ENCODE measurements at regions not wholly inside any gene's neighbourhood (a gene's known extent, or its start where the extent isn't known, plus 50 kb on each side); places are given as distances from the start of the nearest gene placed in this dataset.

DNA sequence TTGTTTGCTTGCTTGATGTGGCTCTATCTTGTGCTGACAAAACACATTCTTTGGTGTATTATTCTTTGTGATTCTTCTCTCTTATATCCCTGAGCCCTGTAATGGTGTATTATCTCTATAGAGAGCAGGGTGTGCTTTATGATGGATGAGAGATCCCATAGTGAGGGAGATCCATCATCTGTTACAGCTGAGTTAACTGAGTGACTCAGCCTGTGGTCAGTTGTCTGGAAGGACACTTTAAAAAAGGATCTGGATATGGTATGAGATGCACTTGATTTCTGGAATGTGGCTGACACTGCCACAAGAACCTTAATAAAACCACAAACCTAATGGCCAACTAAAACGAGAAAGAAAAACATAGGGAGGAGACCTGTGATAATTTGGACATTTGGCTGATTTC lies 461.4 kb upstream of the SYT1 start:
- DNase-seq: no peak
- no peaks in the 10 kb centered on the region for H3K4me1 Mint-ChIP-seq
- H3K27ac Mint-ChIP-seq: no peak overlapping the region
- intact Hi-C loops (cut with micrococcal nuclease): no loop called here
- no peaks in the 10 kb centered on the region for H3K9me3 Mint-ChIP-seq
- no peaks in the 10 kb centered on the region for H3K27me3 Mint-ChIP-seq
- H3K36me3 Mint-ChIP-seq (ENCODE audit: low read depth): no peaks in the 10 kb centered on the region
- no peak overlapping the region for H3K4me3 Mint-ChIP-seq

DNA sequence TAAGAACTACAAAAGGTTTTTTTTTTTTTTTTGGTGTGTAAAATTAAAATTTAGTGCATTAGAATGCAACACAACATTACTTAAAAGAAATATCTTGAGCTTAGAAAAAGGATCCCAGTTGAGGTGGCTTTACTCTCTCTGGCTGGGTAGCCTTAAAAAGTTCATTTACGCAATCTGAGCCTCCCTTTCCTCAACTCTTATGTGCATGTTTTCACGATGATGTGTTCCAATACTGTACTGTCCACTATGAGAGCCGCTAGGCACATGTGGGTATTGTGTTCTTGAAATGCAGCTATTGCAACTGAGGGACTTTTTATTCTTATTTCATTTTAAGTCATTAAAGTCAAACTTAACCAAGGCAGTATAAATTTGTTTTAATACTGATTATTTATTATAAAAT lies 460.9 kb upstream of the SYT1 start:
- no peaks in the 10 kb centered on the region for H3K9me3 Mint-ChIP-seq
- intact Hi-C loops (cut with micrococcal nuclease): no loop called here
- H3K36me3 Mint-ChIP-seq (ENCODE audit: low read depth): no peaks in the 10 kb centered on the region
- H3K27ac Mint-ChIP-seq: no peak overlapping the region
- H3K4me3 Mint-ChIP-seq: no peak overlapping the region
- no peaks in the 10 kb centered on the region for H3K4me1 Mint-ChIP-seq
- H3K27me3 Mint-ChIP-seq: no peaks in the 10 kb centered on the region
- no peak for DNase-seq

DNA sequence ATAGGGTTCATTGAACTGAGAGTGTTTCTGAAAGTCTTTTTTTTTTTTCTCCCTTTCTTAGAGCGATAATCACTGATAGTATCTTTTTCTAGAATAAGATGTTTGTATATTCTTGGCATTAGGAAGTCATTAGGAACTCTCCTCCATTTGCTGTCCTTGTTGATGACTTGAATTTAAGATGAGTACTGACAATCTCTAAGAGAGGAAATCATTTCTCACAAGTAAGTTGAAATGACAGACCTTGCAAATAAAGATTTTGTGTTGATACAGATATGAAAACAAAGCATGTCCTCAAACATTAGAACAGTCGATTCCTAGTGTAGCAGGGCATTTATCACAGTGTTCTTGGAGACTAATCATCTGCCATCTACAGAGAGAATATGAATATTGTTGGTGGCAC lies 458.4 kb upstream of the SYT1 start:
- H3K27me3 Mint-ChIP-seq: no peaks in the 10 kb centered on the region
- DNase-seq: no peak
- intact Hi-C loops (cut with micrococcal nuclease): no loop called here
- H3K9me3 Mint-ChIP-seq: no peaks in the 10 kb centered on the region
- no peaks in the 10 kb centered on the region for H3K36me3 Mint-ChIP-seq (ENCODE audit: low read depth)
- H3K4me1 Mint-ChIP-seq: no peaks in the 10 kb centered on the region
- H3K27ac Mint-ChIP-seq: no peak overlapping the region
- H3K4me3 Mint-ChIP-seq: no peak overlapping the region

DNA sequence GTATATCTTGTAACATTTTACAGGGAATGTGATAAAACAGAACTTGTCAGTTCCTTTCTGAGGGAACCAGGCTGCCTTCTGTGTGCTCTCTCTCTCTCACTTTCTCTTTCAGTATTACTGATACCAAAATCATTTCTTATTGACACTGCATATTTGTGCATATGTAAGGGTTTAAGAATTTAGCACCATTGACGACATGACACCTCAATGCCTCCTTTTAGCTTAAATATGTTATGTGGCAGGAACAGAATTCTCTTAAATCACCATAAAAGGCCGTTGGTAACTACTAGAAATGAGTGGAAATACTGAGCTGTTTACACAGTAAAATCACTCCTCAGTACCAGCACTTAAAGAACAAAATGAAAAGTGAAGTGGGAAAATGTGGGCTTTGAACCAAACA lies 457.7 kb upstream of the SYT1 start:
- H3K9me3 Mint-ChIP-seq: no peaks in the 10 kb centered on the region
- no peaks in the 10 kb centered on the region for H3K27me3 Mint-ChIP-seq
- intact Hi-C loops (cut with micrococcal nuclease): no loop called here
- no peak overlapping the region for H3K4me3 Mint-ChIP-seq
- H3K4me1 Mint-ChIP-seq: no peaks in the 10 kb centered on the region
- no peak for DNase-seq
- H3K27ac Mint-ChIP-seq: no peak overlapping the region
- no peaks in the 10 kb centered on the region for H3K36me3 Mint-ChIP-seq (ENCODE audit: low read depth)

DNA sequence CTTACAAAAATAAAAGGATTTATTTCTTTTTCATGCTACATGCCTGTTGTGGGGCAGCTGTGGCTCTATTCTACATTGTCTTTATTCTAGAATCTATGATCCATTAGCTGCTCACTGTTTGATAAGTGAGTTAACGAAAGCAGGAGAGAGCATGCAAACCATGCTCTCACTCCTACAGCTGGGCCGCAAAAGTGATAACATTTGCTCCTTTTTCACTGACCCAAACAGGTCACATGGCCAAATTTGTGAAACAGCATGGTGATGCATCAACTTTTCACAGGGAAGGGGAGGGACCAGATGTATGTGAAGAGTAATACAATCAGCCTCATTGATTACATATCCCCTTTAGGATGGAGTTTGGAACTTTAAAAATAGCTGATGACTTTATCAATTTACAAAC lies 456.9 kb upstream of the SYT1 start:
- intact Hi-C loops (cut with micrococcal nuclease): no loop called here
- H3K4me1 Mint-ChIP-seq: no peaks in the 10 kb centered on the region
- no peaks in the 10 kb centered on the region for H3K27me3 Mint-ChIP-seq
- no peak for DNase-seq
- H3K4me3 Mint-ChIP-seq: no peak overlapping the region
- no peak overlapping the region for H3K27ac Mint-ChIP-seq
- no peaks in the 10 kb centered on the region for H3K36me3 Mint-ChIP-seq (ENCODE audit: low read depth)
- no peaks in the 10 kb centered on the region for H3K9me3 Mint-ChIP-seq

- Mint-ChIP-seq H3K4me3 (no peak overlapping the region), H3K9me3 (no peaks in the 10 kb centered on the region)
- intact Hi-C loops (cut with micrococcal nuclease): no loop called here
Observed at GRCh38 chr12:78414071-78414470, 450.5 kb upstream of the SYT1 start.

DNA sequence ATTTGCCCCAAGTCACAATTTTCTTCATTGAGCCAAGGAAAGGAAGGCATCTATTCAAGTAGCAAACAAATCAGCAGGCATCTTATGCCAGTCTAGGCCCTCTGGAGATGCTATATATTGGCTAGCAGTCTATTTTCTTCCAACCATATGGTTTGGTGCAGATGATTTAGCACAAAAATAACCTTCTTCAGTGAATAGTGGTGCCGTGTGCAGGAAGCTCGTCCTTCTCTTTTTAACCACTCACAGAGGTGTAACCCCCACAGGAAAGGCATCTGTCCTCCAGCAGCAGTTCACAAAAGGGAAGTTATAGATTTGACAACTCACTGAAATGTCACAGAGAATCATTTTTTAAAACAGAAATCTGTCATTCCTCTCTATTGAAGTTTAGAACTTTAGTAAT lies 445.7 kb upstream of the SYT1 start:
- no peak for DNase-seq
- H3K4me1 Mint-ChIP-seq: no peaks in the 10 kb centered on the region
- intact Hi-C loops (cut with micrococcal nuclease): no loop called here
- H3K4me3 Mint-ChIP-seq: no peak overlapping the region
- no peaks in the 10 kb centered on the region for H3K27me3 Mint-ChIP-seq
- no peaks in the 10 kb centered on the region for H3K9me3 Mint-ChIP-seq
- H3K36me3 Mint-ChIP-seq (ENCODE audit: low read depth): no peaks in the 10 kb centered on the region
- no peak overlapping the region for H3K27ac Mint-ChIP-seq

More at GRCh38 chr12:78414071-78414470, 450.5 kb upstream of the SYT1 start:
- no peaks in the 10 kb centered on the region for H3K27me3 Mint-ChIP-seq
- DNase-seq: no peak
- no peak overlapping the region for H3K27ac Mint-ChIP-seq
- H3K36me3 Mint-ChIP-seq (ENCODE audit: low read depth): no peaks in the 10 kb centered on the region
- H3K4me1 Mint-ChIP-seq: no peaks in the 10 kb centered on the region

GRCh38 chr12:78419513-78419912 lies 445.1 kb upstream of the SYT1 start:
- H3K4me1 Mint-ChIP-seq: no peaks in the 10 kb centered on the region
- H3K9me3 Mint-ChIP-seq: no peaks in the 10 kb centered on the region
- intact Hi-C loops (cut with micrococcal nuclease): no loop called here
- no peaks in the 10 kb centered on the region for H3K36me3 Mint-ChIP-seq (ENCODE audit: low read depth)
- no peak overlapping the region for H3K4me3 Mint-ChIP-seq
- no peaks in the 10 kb centered on the region for H3K27me3 Mint-ChIP-seq
- H3K27ac Mint-ChIP-seq: no peak overlapping the region
- no peak for DNase-seq

DNA sequence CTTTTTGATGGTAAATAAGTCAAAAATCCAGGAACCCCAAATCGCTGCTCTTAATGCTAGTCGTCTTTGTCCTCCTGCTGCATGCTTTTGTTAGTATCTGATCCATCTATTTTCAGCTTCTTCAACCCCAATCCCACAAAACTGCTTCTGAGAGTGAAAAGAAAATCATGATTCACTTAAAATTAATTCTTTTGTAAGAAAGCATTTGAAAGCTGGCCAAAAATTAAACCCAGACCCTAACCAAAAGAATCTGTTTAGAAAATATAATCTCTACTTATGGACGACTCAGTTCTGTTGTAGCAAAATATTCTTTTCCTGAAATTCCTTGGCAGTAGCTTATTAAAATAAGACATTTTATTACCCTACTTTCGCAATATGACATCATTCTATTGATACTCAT lies 443.6 kb upstream of the SYT1 start:
- Mint-ChIP-seq H3K36me3 (ENCODE audit: low read depth) (no peaks in the 10 kb centered on the region), H3K4me1 (no peaks in the 10 kb centered on the region), H3K9me3 (no peaks in the 10 kb centered on the region), H3K27ac (no peak overlapping the region), H3K27me3 (no peaks in the 10 kb centered on the region), H3K4me3 (no peak overlapping the region)
- no peak for DNase-seq
- intact Hi-C loops (cut with micrococcal nuclease): no loop called here

- Mint-ChIP-seq H3K36me3 (ENCODE audit: low read depth) (no peaks in the 10 kb centered on the region), H3K27me3 (no peaks in the 10 kb centered on the region), H3K9me3 (no peaks in the 10 kb centered on the region), H3K4me3 (no peak overlapping the region), H3K4me1 (no peaks in the 10 kb centered on the region), H3K27ac (no peak overlapping the region)
- intact Hi-C loops (cut with micrococcal nuclease): no loop called here
- DNase-seq: no peak
Observed at GRCh38 chr12:78430551-78430950, 434.0 kb upstream of the SYT1 start.

DNA sequence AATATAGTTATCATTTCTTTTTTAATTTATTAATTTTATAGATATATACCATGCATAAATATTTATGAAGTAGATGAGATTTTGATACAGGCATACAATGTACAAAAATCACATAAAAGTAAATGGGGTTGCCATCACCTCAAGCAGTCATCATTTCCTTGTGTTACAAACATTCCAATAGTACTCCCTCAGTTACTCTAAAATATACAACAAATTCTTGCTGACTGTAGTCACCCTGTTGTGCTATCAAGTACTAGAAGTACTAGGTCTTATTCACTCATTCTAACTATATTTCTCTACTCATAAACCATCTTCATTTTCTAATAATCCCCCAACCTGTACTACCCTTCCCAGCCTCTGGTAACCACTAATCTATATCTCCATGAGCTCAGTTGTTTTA lies 432.6 kb upstream of the SYT1 start:
- no peaks in the 10 kb centered on the region for H3K36me3 Mint-ChIP-seq (ENCODE audit: low read depth)
- no peak overlapping the region for H3K27ac Mint-ChIP-seq
- no peaks in the 10 kb centered on the region for H3K9me3 Mint-ChIP-seq
- no peak for DNase-seq
- H3K4me3 Mint-ChIP-seq: no peak overlapping the region
- intact Hi-C loops (cut with micrococcal nuclease): no loop called here
- no peaks in the 10 kb centered on the region for H3K4me1 Mint-ChIP-seq
- H3K27me3 Mint-ChIP-seq: no peaks in the 10 kb centered on the region

GRCh38 chr12:78439666-78440065 lies 424.9 kb upstream of the SYT1 start:
- Mint-ChIP-seq H3K4me3 (no peak overlapping the region), H3K9me3 (no peaks in the 10 kb centered on the region), H3K36me3 (ENCODE audit: low read depth) (no peaks in the 10 kb centered on the region), H3K27ac (no peak overlapping the region), H3K4me1 (no peaks in the 10 kb centered on the region), H3K27me3 (no peaks in the 10 kb centered on the region)
- intact Hi-C loops (cut with micrococcal nuclease): no loop called here
- DNase-seq: no peak

GRCh38 chr12:78441737-78442453 lies 422.7 kb upstream of the SYT1 start:
- Mint-ChIP-seq H3K27me3 (no peaks in the 10 kb centered on the region), H3K9me3 (no peaks in the 10 kb centered on the region), H3K4me3 (no peak overlapping the region), H3K36me3 (ENCODE audit: low read depth) (no peaks in the 10 kb centered on the region), H3K27ac (no peak overlapping the region), H3K4me1 (no peaks in the 10 kb centered on the region)
- DNase-seq: no peak
- intact Hi-C loops (cut with micrococcal nuclease): no loop called here

DNA sequence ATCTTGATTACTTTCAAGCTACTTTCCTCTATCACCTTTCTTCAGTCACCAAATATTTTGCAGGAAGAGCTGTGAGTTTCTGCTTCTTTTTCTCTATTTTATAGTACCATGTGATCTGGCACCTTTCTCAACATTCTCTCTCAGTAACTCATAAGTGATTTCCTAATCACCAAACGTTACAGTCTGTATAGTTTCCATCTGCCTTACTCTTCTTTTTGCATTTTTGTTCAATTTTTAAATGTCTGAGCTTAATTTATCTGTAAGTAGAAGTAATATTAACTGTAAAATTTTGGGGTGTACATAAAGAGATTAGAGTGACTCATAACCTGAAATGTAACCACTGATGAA lies 422.1 kb upstream of the SYT1 start:
- no peaks in the 10 kb centered on the region for H3K27me3 Mint-ChIP-seq
- H3K27ac Mint-ChIP-seq: no peak overlapping the region
- H3K4me3 Mint-ChIP-seq: no peak overlapping the region
- intact Hi-C loops (cut with micrococcal nuclease): no loop called here
- DNase-seq: no peak
- H3K36me3 Mint-ChIP-seq (ENCODE audit: low read depth): no peaks in the 10 kb centered on the region
- H3K9me3 Mint-ChIP-seq: no peaks in the 10 kb centered on the region
- no peaks in the 10 kb centered on the region for H3K4me1 Mint-ChIP-seq

- no peaks in the 10 kb centered on the region for H3K36me3 Mint-ChIP-seq (ENCODE audit: low read depth)
- H3K27ac Mint-ChIP-seq: no peak overlapping the region
- H3K4me1 Mint-ChIP-seq: no peaks in the 10 kb centered on the region
- no peaks in the 10 kb centered on the region for H3K27me3 Mint-ChIP-seq
- H3K9me3 Mint-ChIP-seq: no peaks in the 10 kb centered on the region
- no peak overlapping the region for H3K4me3 Mint-ChIP-seq
- DNase-seq: no peak
- intact Hi-C loops (cut with micrococcal nuclease): no loop called here
Observed at GRCh38 chr12:78446555-78446954, 418.0 kb upstream of the SYT1 start.

Measured in activated CD4-positive, alpha-beta T cell treated with anti-CD3 and anti-CD28 coated beads, Interleukin-2, amount 10 ng/mL, durations not matched to agents 24 days and 14 days (primary cell).